GM12891 (cell line): ENCODE measurements at regions not wholly inside any gene's neighbourhood (a gene's known extent, or its start where the extent isn't known, plus 50 kb on each side); places are given as distances from the start of the nearest gene placed in this dataset.

Source experiments
- POLR2A ChIP-seq: IDR thresholded peaks from 2 replicates; pipeline ENCODE4 v1.6.1; 2011; ENCODE audit warnings: low read depth, low read length, control low read depth
- POLR2AphosphoS5 ChIP-seq: IDR thresholded peaks from 2 replicates; pipeline ENCODE4 v1.6.1; 2011; ENCODE audit warnings: low read depth, low read length, control low read depth

- TF ChIP-seq POLR2AphosphoS5 (no peak), POLR2A (no peak)
These were observed 374.8 kb downstream of the NFIB start for GRCh38 chr9:13939134-13939533.
